ENCODE measurements at regions not wholly inside any gene's neighbourhood (a gene's known extent, or its start where the extent isn't known, plus 50 kb on each side); places are given as distances from the start of the nearest gene placed in this dataset.

- H4K20me1 ChIP-seq (ENCODE audit: control insufficient read depth, extremely low read depth, insufficient read depth, low read length) = no peaks in the 10 kb centered on the region
- H2AFZ ChIP-seq (ENCODE audit: control insufficient read depth, low read length) = no peak overlapping the region
- FAIRE-seq = no peak
Observed at GRCh38 chr6:45718871-45719270, 296.8 kb downstream of the CLIC5 start.

GRCh38 chr6:45718131-45718530, 297.5 kb downstream of the CLIC5 start:
- Histone ChIP-seq H4K20me1 (ENCODE audit: control insufficient read depth, extremely low read depth, insufficient read depth, low read length) (no peaks in the 10 kb centered on the region), H3K9ac (ENCODE audit: control insufficient read depth, extremely low read depth, insufficient read depth, low read length) (no peak overlapping the region), H3K4me3 (ENCODE audit: control insufficient read depth in 2 of 3, extremely low read depth in 1 of 3, insufficient read depth in 2 of 3, low read depth in 1 of 3, low read length in 3 of 3) (no peak overlapping the region), H3K9me3 (ENCODE audit: control insufficient read depth, low read depth, low read length) (no peaks in the 10 kb centered on the region), H3K27ac (ENCODE audit: control insufficient read depth, insufficient read depth, low read length) (no peak overlapping the region), H3K79me2 (ENCODE audit: control insufficient read depth, insufficient read depth, low read length) (no peaks in the 10 kb centered on the region), H2AFZ (ENCODE audit: control insufficient read depth, low read length) (no peak overlapping the region), H3K4me2 (ENCODE audit: control insufficient read depth, extremely low read depth, insufficient read depth, low read depth, low read length) (no peak overlapping the region), H3K9me1 (ENCODE audit: control insufficient read depth, extremely low read depth, insufficient read depth, low read length) (no peaks in the 10 kb centered on the region), H3K36me3 (ENCODE audit: control insufficient read depth in 2 of 2, extremely low read depth in 1 of 2, insufficient read depth in 2 of 2, low read length in 2 of 2) (no peaks in the 10 kb centered on the region), H3K4me1 (ENCODE audit: control insufficient read depth, extremely low read depth, insufficient read depth, low read length) (peaks cover 6% of the 10 kb centered on the region), H3K27me3 (ENCODE audit: control insufficient read depth, extremely low read depth, insufficient read depth, low read length) (no peaks in the 10 kb centered on the region)
- no peak for TF ChIP-seq EZH2 (IDR thresholded peaks at IDR 0.05; ENCODE audit: low read length)
- no peak for TF ChIP-seq CTCF (optimal IDR thresholded peaks at IDR 0.05 in 1 of 3, IDR thresholded peaks at IDR 0.05 in 1 of 3, conservative IDR thresholded peaks at IDR 0.05 in 1 of 3; ENCODE audit: extremely low read depth in 1 of 3, insufficient read depth in 2 of 3, low read length in 3 of 3)
- FAIRE-seq (no peak), DNase-seq (ENCODE audit: low read depth, low spot score) (no peak)
- dilution Hi-C loops (cut with MboI; ENCODE audit: extremely low pct_ligation_motif_present, low sequenced_read_pairs) = loop anchor here (25.0 kb wide), 1 partner anchor 331 kb away; the partner anchor contains the start of gene SUPT3H

More at GRCh38 chr6:45718871-45719270, 296.8 kb downstream of the CLIC5 start:
- no peak for DNase-seq (ENCODE audit: low read depth, low spot score)
- Histone ChIP-seq H3K36me3 (ENCODE audit: control insufficient read depth in 2 of 2, extremely low read depth in 1 of 2, insufficient read depth in 2 of 2, low read length in 2 of 2) (no peaks in the 10 kb centered on the region), H3K4me2 (ENCODE audit: control insufficient read depth, extremely low read depth, insufficient read depth, low read depth, low read length) (no peak overlapping the region), H3K27me3 (ENCODE audit: control insufficient read depth, extremely low read depth, insufficient read depth, low read length) (no peaks in the 10 kb centered on the region), H3K27ac (ENCODE audit: control insufficient read depth, insufficient read depth, low read length) (no peak overlapping the region), H3K9me3 (ENCODE audit: control insufficient read depth, low read depth, low read length) (no peaks in the 10 kb centered on the region), H3K4me1 (ENCODE audit: control insufficient read depth, extremely low read depth, insufficient read depth, low read length) (peaks cover 8% of the 10 kb centered on the region), H3K9ac (ENCODE audit: control insufficient read depth, extremely low read depth, insufficient read depth, low read length) (no peak overlapping the region), H3K79me2 (ENCODE audit: control insufficient read depth, insufficient read depth, low read length) (no peaks in the 10 kb centered on the region), H3K4me3 (ENCODE audit: control insufficient read depth in 2 of 3, extremely low read depth in 1 of 3, insufficient read depth in 2 of 3, low read depth in 1 of 3, low read length in 3 of 3) (no peak overlapping the region), H3K9me1 (ENCODE audit: control insufficient read depth, extremely low read depth, insufficient read depth, low read length) (no peaks in the 10 kb centered on the region)
- dilution Hi-C loops (cut with MboI; ENCODE audit: extremely low pct_ligation_motif_present, low sequenced_read_pairs) = loop anchor here (25.0 kb wide), 1 partner anchor 332 kb away; the partner anchor contains the start of gene SUPT3H
- TF ChIP-seq EZH2 (IDR thresholded peaks at IDR 0.05; ENCODE audit: low read length) (no peak), CTCF (optimal IDR thresholded peaks at IDR 0.05 in 1 of 3, IDR thresholded peaks at IDR 0.05 in 1 of 3, conservative IDR thresholded peaks at IDR 0.05 in 1 of 3; ENCODE audit: extremely low read depth in 1 of 3, insufficient read depth in 2 of 3, low read length in 3 of 3) (no peak)
